Central memory CD4-positive, alpha-beta T cell (primary cell): ENCODE measurements at regions not wholly inside any gene's neighbourhood (a gene's known extent, or its start where the extent isn't known, plus 50 kb on each side); places are given as distances from the start of the nearest gene placed in this dataset.
A peak's percentile ranks its signal among the peaks of the same experiment; 100 is the strongest.
"Not testable (repeated sequence)": the region's sequence is repeated elsewhere in the genome, so short reads cannot be mapped to it uniquely, and the experiment has no call there.

Experiments
- DNase-seq: peaks from one replicate; pipeline ENCODE4 v3.0.0; 2022

GRCh38 chr6:71205336-71205956, 83.2 kb upstream of the OGFRL1 start:
- DNase-seq, result no peak

GRCh38 chr6:71206089-71206488, 82.5 kb upstream of the OGFRL1 start:
- no peak for DNase-seq

GRCh38 chr6:71209206-71209605, 79.4 kb upstream of the OGFRL1 start:
- DNase-seq, result no peak

GRCh38 chr6:71209626-71210025, 79.0 kb upstream of the OGFRL1 start:
- no peak for DNase-seq

GRCh38 chr6:71211799-71212198, 76.8 kb upstream of the OGFRL1 start:
- DNase-seq, result no peak

- no peak for DNase-seq
These were observed 68.1 kb upstream of the OGFRL1 start for GRCh38 chr6:71220466-71220865.

- no peak for DNase-seq
These were observed 65.9 kb upstream of the OGFRL1 start for GRCh38 chr6:71222671-71223070.

- no peak for DNase-seq
These were observed 64.6 kb upstream of the OGFRL1 start for GRCh38 chr6:71224011-71224410.

GRCh38 chr6:71226151-71226550, 62.5 kb upstream of the OGFRL1 start:
- no peak for DNase-seq

GRCh38 chr6:71228461-71229041, 60.1 kb upstream of the OGFRL1 start:
- DNase-seq, result peak; percentile 56

- DNase-seq, result no peak
These were observed 59.1 kb upstream of the OGFRL1 start for GRCh38 chr6:71229477-71229876.

- not testable (repeated sequence) for DNase-seq
These were observed 55.7 kb upstream of the OGFRL1 start for GRCh38 chr6:71232890-71233289.

- no peak for DNase-seq
These were observed 51.6 kb upstream of the OGFRL1 start for GRCh38 chr6:71236926-71237434.

- DNase-seq, result no peak
These were observed 50.3 kb upstream of the OGFRL1 start for GRCh38 chr6:71238351-71238750.
